Myocyte (in vitro differentiated cells): ENCODE measurements at regions not wholly inside any gene's neighbourhood (a gene's known extent, or its start where the extent isn't known, plus 50 kb on each side); places are given as distances from the start of the nearest gene placed in this dataset.

ENCODE experiments used
- DNase-seq: peaks from one replicate; pipeline ENCODE4 v3.0.0-alpha.2; 2012; ENCODE audit warnings: low read depth

DNA sequence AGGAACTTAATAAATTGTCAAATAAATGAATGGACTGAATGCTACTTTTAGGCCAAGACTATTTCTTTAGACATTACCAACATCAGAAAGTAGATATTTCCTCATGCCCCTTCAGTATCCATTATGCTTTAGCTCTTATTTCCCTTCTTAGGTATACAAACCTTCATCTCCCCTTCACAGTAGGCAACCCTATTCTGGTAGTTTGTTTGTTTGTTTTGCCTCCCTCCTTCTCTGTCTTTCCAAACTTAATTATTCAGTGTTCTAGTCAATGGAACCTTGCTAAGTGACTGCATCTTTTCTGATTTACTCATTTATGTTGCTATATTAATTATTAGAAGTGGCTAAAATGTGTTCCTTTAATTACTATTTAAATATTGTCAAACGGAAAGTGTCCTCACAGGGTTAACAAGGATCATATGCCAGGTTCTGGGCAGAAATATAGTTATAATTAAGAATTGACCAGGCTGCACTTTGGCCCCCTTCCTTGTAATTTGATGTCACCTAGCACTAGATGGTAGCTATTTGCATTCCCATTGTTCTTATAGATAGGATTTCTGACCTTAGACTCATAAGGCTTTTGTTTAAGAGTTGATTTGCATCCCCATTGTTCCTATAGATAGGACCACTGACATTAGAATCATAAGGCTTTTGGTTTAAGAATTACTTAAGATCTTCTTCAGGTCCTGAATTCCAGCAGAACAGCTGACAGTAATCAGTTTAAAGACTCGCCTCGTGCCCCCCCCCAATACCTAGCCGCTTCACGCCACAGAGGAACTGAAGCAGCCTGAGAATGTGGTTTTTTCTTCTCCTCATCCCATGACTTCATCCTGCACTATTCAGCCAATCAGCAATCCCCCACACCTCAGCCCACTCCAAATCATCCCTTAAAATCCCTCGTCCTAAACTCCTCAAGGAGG is 84.4 kb upstream of the NUDT12 start:
- no peak for DNase-seq

DNA sequence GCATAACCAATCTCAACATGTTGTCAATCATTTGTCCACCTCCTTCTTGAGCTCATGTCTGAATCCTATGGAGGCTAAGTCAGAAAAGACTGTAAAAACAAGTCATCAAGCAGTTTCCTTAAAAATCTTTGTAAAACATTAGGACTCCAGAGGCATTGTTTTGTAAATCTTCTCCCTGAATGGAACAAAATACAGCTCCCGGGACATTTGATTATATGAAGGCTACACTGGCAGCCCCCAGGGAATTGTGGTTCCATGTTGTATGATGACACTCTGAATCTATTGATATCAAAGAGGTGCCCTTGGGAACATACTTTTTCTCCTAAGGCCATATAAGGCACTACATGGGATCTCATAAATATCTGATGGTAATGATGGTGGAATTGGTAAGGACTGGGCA is 83.2 kb upstream of the NUDT12 start:
- no peak for DNase-seq

GRCh38 chr5:103638979-103639378 is 76.4 kb upstream of the NUDT12 start:
- DNase-seq = no peak

- DNase-seq = no peak
These were observed 62.1 kb upstream of the NUDT12 start for GRCh38 chr5:103624675-103625074.

DNA sequence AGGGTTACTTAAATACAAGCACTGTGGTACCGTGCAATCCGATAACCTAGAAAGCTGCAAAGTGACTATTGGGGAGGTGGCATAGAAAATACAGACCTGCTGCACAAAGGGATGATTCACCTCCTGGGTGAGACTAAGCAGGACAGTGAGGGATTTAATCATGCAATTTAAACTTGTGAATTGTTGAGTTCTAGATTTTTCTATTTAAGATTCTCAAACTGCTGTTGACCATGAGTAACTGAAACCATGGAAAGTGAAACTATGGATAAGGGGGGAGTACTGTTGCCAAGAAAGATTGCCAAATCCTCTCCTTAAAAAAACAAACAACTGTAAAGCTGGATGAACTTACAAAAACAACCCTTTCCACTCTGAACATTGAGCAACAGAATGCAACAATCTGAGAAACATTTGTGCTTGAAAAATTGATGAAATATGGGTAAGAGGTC is 61.5 kb upstream of the NUDT12 start:
- peak; percentile 34 for DNase-seq

- DNase-seq = no peak
These were observed 60.8 kb upstream of the NUDT12 start for GRCh38 chr5:103623425-103623824.

DNA sequence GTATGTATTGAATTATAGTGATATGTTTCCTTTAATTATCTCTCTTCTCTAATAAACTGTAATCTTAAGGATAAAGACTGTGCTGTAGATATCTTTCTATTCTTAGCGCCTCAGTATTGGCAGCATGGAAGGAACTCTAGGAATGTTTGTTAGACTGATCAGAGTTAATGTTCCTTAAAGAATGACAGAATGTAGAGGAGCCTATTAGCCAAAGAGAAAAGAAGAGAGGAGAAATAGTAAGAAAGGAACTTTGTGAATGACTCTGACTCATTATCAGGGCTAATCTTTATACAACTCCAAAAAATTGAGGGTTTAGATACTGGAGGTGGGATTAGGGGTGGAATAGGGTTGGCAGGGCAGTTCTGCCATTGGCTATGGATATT is 59.0 kb upstream of the NUDT12 start:
- no peak for DNase-seq

DNA sequence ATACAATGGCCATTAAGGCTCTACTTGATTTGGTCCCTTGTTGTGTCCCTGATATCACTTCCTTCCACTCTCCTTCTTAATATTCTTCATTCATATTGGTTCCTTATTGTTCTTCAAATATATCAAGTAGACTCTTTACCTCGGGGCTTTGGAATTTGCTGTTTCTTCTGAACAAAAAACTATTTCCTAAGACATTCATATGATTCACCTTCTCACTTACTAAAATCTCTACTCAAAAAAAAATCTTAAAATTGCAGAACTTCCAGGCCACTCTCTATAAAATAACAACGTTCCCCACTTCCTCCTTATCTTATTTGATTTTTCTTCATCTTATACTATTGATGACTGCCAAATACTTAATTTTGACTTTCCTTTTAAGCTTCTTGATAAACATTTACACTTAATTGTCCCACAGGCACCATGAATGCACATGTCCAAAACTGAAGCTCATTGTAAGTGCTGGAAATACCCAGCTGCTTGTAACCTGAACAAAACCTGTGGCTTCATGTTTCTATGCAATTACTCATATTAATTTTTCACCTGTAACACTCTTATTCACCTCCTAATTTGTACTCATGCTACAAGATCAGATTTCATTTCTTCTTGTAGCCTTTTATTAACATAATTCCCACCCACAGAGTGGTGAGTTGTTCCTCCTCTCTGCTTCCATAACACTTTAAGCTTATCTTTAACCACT is 58.4 kb upstream of the NUDT12 start:
- no peak for DNase-seq

DNA sequence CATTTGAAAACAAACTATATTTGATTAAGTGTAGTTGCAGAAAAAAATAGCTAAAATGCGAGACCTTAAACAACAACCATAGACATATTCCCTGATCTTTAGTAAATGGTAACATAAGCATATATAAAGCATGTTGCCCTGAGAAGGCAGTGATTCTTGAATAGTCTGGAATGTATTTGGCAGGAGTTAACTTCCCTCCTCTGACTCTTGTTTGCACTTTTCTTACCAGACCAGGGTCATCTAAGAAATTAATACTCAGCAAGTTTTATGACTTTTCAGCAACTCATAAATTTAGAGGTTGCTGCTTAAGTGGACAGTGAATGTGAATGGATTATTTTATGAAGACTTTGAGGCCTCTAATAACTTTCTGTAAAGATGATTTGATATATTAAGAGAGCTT is 55.3 kb upstream of the NUDT12 start:
- DNase-seq = no peak

DNA sequence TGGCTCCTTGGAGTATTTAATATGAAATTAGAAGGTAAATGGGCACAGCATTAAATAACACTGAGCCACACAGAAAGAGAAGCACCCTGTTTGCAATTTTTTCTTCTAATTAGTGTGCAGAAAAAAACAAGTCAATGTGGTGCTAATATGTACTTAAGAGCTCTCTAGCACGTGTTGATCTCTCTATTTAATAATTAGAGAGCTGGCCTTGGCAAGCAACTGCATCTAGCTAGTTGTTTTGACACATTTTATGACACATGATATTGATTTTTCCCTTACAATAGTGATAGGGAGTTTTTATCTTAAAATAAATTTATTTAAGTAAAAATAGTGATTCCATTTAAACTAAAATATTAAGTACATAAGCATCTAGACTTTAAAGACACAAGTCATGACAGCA is 54.5 kb upstream of the NUDT12 start:
- no peak for DNase-seq

DNA sequence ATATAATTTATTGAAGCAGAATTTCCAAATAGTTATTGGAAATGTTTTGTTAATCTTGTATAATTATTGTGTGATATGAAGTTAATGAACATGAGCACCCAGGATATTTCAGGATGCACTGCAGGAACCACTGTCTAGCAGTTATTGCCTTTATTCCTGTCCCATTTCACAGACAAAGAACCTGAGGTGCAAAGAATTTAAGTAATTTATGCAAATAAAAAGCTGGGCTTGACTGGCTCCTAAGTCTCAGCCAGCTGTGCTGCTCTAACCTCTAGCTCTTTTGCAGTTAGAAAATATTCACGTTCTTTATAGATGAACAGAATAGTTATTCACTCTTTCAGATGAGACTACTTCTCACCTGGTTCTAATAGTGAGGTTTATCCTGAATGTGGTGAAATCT is 50.0 kb upstream of the NUDT12 start:
- DNase-seq = no peak
